Natural killer cell (primary cell): ENCODE measurements at regions not wholly inside any gene's neighbourhood (a gene's known extent, or its start where the extent isn't known, plus 50 kb on each side); places are given as distances from the start of the nearest gene placed in this dataset.

Source experiments
- ATAC-seq, 3 donors: fragments of 150-1000 bp in 2 of 3; fragments of 200-7000 bp in 1 of 3; cut with Tn5 transposase; 1 replicate in 1 of 3; 2 replicates in 2 of 3; pipeline ENCODE4 v1.10.0; 2021; ENCODE audit warnings: mild to moderate bottlenecking in 2 of 3, moderate library complexity in 2 of 3
- DNase-seq, 2 donors: peaks; one replicate each; pipeline versions ENCODE4 v3.0.0 to v3.0.0-alpha.2; 2013 to 2021; ENCODE audit warnings: mixed read lengths in 1 of 2
- H3K27ac ChIP-seq: one replicate; pipeline ENCODE4 v1.5.1; 2013; ENCODE audit warnings: mild to moderate bottlenecking, low read length
- H3K27me3 ChIP-seq: one replicate; pipeline ENCODE4 v1.6.1; 2013; ENCODE audit warnings: low read length; ENCODE audit not compliant: control insufficient read depth, insufficient read depth
- H3K36me3 ChIP-seq: one replicate; pipeline ENCODE4 v1.6.1; 2013; ENCODE audit warnings: low read length; ENCODE audit not compliant: control insufficient read depth, insufficient read depth
- H3K4me1 ChIP-seq: one replicate; pipeline ENCODE4 v1.6.1; 2013; ENCODE audit warnings: low read length; ENCODE audit not compliant: control insufficient read depth, insufficient read depth
- H3K4me3 ChIP-seq: one replicate; pipeline ENCODE4 v1.5.1; 2013; ENCODE audit warnings: low read length
- H3K9me3 ChIP-seq: one replicate; pipeline ENCODE4 v1.6.1; 2013; ENCODE audit warnings: low read length; ENCODE audit not compliant: control insufficient read depth, insufficient read depth
- H3K27ac Mint-ChIP-seq, 2 donors: one replicate each; pipeline ENCODE4 v1.8.0; 2022; ENCODE audit warnings: mild to moderate bottlenecking in 2 of 2, mixed read lengths in 2 of 2, moderate library complexity in 1 of 2
- H3K27me3 Mint-ChIP-seq, 2 donors: one replicate each; pipeline ENCODE4 v1.8.0; 2022; ENCODE audit warnings: low read depth in 2 of 2, mixed read lengths in 2 of 2
- H3K36me3 Mint-ChIP-seq: one replicate; pipeline ENCODE4 v1.8.0; 2022; ENCODE audit warnings: mixed read lengths
- H3K4me1 Mint-ChIP-seq, 2 donors: one replicate each; pipeline ENCODE4 v1.8.0; 2022; ENCODE audit warnings: mixed read lengths in 2 of 2
- H3K4me3 Mint-ChIP-seq: one replicate; pipeline ENCODE4 v1.8.0; 2022; ENCODE audit warnings: mild to moderate bottlenecking, moderate library complexity, mixed read lengths
- H3K9me3 Mint-ChIP-seq, 2 donors: one replicate each; pipeline ENCODE4 v1.8.0; 2022; ENCODE audit warnings: mixed read lengths in 2 of 2
- WGBS: methylation state at CpG from one replicate; pipeline ENCODE4 v1.1.7; 2013; ENCODE audit warnings: missing lambda C conversion rate; ENCODE audit not compliant: insufficient coverage; 5-methylcytosine and 5-hydroxymethylcytosine counted together
- intact Hi-C: fragments of 100-400 bp; cut with micrococcal nuclease; formaldehyde crosslinking; loops from one replicate; pipeline ENCODE4 v1.14.2; 2022
- TF ChIP-seq, protein P1 (sequence below): fragments of 200-600 bp; IDR thresholded peaks from one replicate; pipeline ENCODE4 v1.8.0; 2022; ENCODE audit warnings: antibody characterized with exemption

DNA sequence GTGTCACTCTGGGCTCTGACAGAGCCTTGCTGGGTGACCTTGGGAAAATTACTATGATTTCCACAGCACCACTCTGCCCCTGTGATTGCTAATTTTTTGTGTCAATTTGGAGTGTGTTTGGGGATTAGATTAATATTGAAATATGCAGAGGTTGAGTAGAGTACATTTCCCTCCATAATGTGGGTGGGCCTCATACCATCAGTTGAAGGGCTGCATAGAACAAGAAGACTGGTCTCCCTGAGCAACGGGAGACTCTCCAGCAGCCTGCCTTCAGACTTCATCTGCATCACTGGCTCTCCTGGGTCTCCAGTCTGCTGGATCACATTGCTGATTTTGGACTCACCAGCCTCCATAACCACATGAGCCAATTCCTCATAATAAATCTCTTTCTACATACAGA is 313.7 kb downstream of the TNS1 start:
- H3K27me3 Mint-ChIP-seq, result no peaks in the 10 kb centered on the region
- no peak overlapping the region for H3K4me3 ChIP-seq
- no peak overlapping the region for H3K27ac Mint-ChIP-seq
- DNase-seq (no peak), ATAC-seq (no peak)
- no peak overlapping the region for H3K4me3 Mint-ChIP-seq
- no peaks in the 10 kb centered on the region for H3K4me1 ChIP-seq
- no peaks in the 10 kb centered on the region for H3K4me1 Mint-ChIP-seq
- intact Hi-C loops, result no loop called here
- no peaks in the 10 kb centered on the region for H3K36me3 ChIP-seq
- WGBS, result 68% methylated on average over 1 of the region's 1 CpG
- TF ChIP-seq, protein P1, sequence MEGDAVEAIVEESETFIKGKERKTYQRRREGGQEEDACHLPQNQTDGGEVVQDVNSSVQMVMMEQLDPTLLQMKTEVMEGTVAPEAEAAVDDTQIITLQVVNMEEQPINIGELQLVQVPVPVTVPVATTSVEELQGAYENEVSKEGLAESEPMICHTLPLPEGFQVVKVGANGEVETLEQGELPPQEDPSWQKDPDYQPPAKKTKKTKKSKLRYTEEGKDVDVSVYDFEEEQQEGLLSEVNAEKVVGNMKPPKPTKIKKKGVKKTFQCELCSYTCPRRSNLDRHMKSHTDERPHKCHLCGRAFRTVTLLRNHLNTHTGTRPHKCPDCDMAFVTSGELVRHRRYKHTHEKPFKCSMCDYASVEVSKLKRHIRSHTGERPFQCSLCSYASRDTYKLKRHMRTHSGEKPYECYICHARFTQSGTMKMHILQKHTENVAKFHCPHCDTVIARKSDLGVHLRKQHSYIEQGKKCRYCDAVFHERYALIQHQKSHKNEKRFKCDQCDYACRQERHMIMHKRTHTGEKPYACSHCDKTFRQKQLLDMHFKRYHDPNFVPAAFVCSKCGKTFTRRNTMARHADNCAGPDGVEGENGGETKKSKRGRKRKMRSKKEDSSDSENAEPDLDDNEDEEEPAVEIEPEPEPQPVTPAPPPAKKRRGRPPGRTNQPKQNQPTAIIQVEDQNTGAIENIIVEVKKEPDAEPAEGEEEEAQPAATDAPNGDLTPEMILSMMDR, result no peak
- no peaks in the 10 kb centered on the region for H3K9me3 ChIP-seq
- no peak overlapping the region for H3K27ac ChIP-seq
- no peaks in the 10 kb centered on the region for H3K9me3 Mint-ChIP-seq
- H3K36me3 Mint-ChIP-seq, result no peaks in the 10 kb centered on the region
- no peaks in the 10 kb centered on the region for H3K27me3 ChIP-seq

DNA sequence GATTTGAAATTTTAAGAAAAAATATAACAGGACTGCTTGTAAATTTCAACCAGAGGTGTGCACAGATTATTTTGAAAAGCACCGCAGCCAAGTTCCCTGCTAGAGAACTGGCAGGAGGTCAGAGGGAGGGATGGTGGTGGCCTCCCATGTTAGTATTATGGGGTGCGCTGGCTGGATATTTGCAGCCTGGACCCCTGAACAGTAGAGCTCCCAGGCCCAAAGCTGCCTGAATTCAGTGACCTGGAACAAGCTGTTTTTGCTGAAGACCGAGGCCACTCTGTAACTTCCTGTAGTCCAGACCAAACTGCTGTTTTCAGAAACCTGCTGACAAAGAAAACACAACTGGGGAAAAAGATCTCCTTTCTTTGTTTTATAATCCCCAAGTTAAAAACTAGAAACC is 314.3 kb downstream of the TNS1 start:
- Histone ChIP-seq H3K4me3 (no peak overlapping the region), H3K27me3 (no peaks in the 10 kb centered on the region), H3K9me3 (no peaks in the 10 kb centered on the region), H3K4me1 (no peaks in the 10 kb centered on the region), H3K36me3 (no peaks in the 10 kb centered on the region), H3K27ac (no peak overlapping the region)
- TF ChIP-seq, protein P1, result no peak
- H3K27me3 Mint-ChIP-seq, result no peaks in the 10 kb centered on the region
- H3K9me3 Mint-ChIP-seq, result no peaks in the 10 kb centered on the region
- no peak overlapping the region for H3K27ac Mint-ChIP-seq
- no peaks in the 10 kb centered on the region for H3K4me1 Mint-ChIP-seq
- no peak for ATAC-seq
- intact Hi-C loops, result no loop called here
- H3K4me3 Mint-ChIP-seq, result no peak overlapping the region
- no peak for DNase-seq
- no peaks in the 10 kb centered on the region for H3K36me3 Mint-ChIP-seq
- 82% methylated on average over 3 of the region's 3 CpGs for WGBS

DNA sequence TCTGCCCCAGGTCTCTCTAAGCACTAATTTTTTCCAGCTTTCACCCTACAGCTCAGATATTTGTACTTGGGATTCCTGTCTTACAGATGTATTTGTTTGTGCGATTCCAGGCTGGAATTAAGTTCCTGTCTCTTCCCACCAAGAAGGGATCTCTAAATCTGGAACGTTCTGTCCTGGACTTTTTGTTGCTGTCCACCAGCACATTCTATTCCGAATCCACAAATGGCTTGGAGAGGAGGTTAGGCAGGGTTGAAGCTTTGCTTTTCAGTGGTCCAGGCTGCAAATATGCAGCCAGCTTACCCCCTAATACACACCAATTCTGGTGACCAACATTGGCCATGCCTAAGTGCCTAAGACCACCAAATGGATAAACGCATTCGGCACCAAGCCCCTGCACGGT is 315.0 kb downstream of the TNS1 start:
- no peaks in the 10 kb centered on the region for H3K4me1 Mint-ChIP-seq
- no peaks in the 10 kb centered on the region for H3K4me1 ChIP-seq
- no peaks in the 10 kb centered on the region for H3K36me3 Mint-ChIP-seq
- WGBS, result 95% methylated on average over 6 of the region's 6 CpGs
- H3K27ac Mint-ChIP-seq, result no peak overlapping the region
- TF ChIP-seq, protein P1, result no peak
- H3K4me3 Mint-ChIP-seq, result no peak overlapping the region
- no peaks in the 10 kb centered on the region for H3K27me3 Mint-ChIP-seq
- no peak overlapping the region for H3K4me3 ChIP-seq
- H3K27ac ChIP-seq, result no peak overlapping the region
- DNase-seq, result no peak
- intact Hi-C loops, result no loop called here
- no peaks in the 10 kb centered on the region for H3K27me3 ChIP-seq
- no peaks in the 10 kb centered on the region for H3K36me3 ChIP-seq
- no peak for ATAC-seq
- H3K9me3 Mint-ChIP-seq, result no peaks in the 10 kb centered on the region
- H3K9me3 ChIP-seq, result no peaks in the 10 kb centered on the region

DNA sequence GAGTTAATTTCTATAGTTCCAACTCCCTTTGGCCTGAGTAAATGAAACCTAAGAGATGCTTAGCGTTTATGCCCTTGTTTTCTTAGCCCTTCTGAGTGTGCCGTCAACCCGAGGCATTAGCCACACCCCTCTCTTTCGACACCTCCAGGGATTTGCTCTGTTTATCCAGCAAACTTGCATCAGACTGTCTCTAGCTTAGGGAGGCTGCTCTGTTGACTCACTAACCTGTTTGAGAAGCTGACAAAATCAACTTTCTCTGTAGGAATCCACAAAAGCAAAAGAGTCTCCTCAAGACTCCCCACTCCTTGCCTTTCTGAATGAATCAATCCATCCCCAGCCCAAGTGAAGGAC is 317.6 kb downstream of the TNS1 start:
- intact Hi-C loops, result no loop called here
- H3K36me3 Mint-ChIP-seq, result no peaks in the 10 kb centered on the region
- no peak for DNase-seq
- no peak for ATAC-seq
- Histone ChIP-seq H3K27ac (no peak overlapping the region), H3K36me3 (no peaks in the 10 kb centered on the region), H3K9me3 (no peaks in the 10 kb centered on the region), H3K4me3 (no peak overlapping the region), H3K4me1 (no peaks in the 10 kb centered on the region), H3K27me3 (no peaks in the 10 kb centered on the region)
- H3K4me1 Mint-ChIP-seq, result no peaks in the 10 kb centered on the region
- no peak overlapping the region for H3K4me3 Mint-ChIP-seq
- no peak overlapping the region for H3K27ac Mint-ChIP-seq
- no peaks in the 10 kb centered on the region for H3K27me3 Mint-ChIP-seq
- TF ChIP-seq, protein P1, result no peak
- WGBS, result 62% methylated on average over 4 of the region's 4 CpGs
- H3K9me3 Mint-ChIP-seq, result no peaks in the 10 kb centered on the region
